Right atrium auricular region (tissue), 2 donors: ENCODE measurements at regions not wholly inside any gene's neighbourhood (a gene's known extent, or its start where the extent isn't known, plus 50 kb on each side); places are given as distances from the start of the nearest gene placed in this dataset.

ENCODE experiments used
- DNase-seq: peaks from one replicate; pipeline ENCODE4 v3.0.0-alpha.2; 2019; ENCODE audit warnings: low spot score
- H3K27ac ChIP-seq, 2 donors: fragments of 200-600 bp; sonication (generic); 1 replicate in 1 of 2; 2 replicates in 1 of 2; pipeline ENCODE4 v1.5.1; 2016 to 2019
- H3K27me3 ChIP-seq, 2 donors: fragments of 200-600 bp; sonication (generic); one replicate each; pipeline versions ENCODE4 v1.5.1 to v1.6.0; 2017 to 2019
- H3K36me3 ChIP-seq: fragments of 200-600 bp; sonication (generic); one replicate; pipeline ENCODE4 v1.5.1; 2016
- H3K4me1 ChIP-seq, 2 donors: fragments of 200-600 bp; sonication (generic); one replicate each; pipeline versions ENCODE4 v1.5.1 to v1.6.0; 2017 to 2019
- H3K4me3 ChIP-seq, 2 donors: fragments of 200-600 bp; sonication (generic); 1 replicate in 1 of 2; 2 replicates in 1 of 2; pipeline ENCODE4 v1.5.1; 2017 to 2019; ENCODE audit warnings: mild to moderate bottlenecking in 1 of 2, moderate library complexity in 1 of 2
- H3K9me3 ChIP-seq, 2 donors: fragments of 200-600 bp; sonication (generic); one replicate each; pipeline ENCODE4 v1.5.1; 2019
- CTCF ChIP-seq, 2 donors: fragments of 200-600 bp; sonication (generic); IDR thresholded peaks; one replicate each; pipeline ENCODE4 v1.5.1; 2019; ENCODE audit warnings: antibody characterized with exemption in 2 of 2

GRCh38 chr4:13212936-13213335 is 271.2 kb downstream of the RAB28 start:
- TF ChIP-seq CTCF (IDR thresholded peaks at IDR 0.05), result no peak
- H3K27ac ChIP-seq, result no peak overlapping the region
- H3K36me3 ChIP-seq, result no peaks in the 10 kb centered on the region
- no peak for DNase-seq
- no peaks in the 10 kb centered on the region for H3K9me3 ChIP-seq
- H3K27me3 ChIP-seq, result no peaks in the 10 kb centered on the region
- H3K4me3 ChIP-seq, result no peak overlapping the region
- H3K4me1 ChIP-seq, result no peaks in the 10 kb centered on the region

- no peaks in the 10 kb centered on the region for H3K9me3 ChIP-seq
- no peak overlapping the region for H3K4me3 ChIP-seq
- no peaks in the 10 kb centered on the region for H3K27me3 ChIP-seq
- no peaks in the 10 kb centered on the region for H3K4me1 ChIP-seq
- H3K36me3 ChIP-seq, result no peaks in the 10 kb centered on the region
- DNase-seq, result no peak
- no peak overlapping the region for H3K27ac ChIP-seq
- TF ChIP-seq CTCF (IDR thresholded peaks at IDR 0.05), result no peak
These were observed 274.5 kb downstream of the RAB28 start for GRCh38 chr4:13209600-13209999.

GRCh38 chr4:13208558-13209193 is 275.5 kb downstream of the RAB28 start:
- H3K27me3 ChIP-seq, result no peaks in the 10 kb centered on the region
- H3K27ac ChIP-seq, result no peak overlapping the region
- H3K4me1 ChIP-seq, result no peaks in the 10 kb centered on the region
- no peaks in the 10 kb centered on the region for H3K9me3 ChIP-seq
- H3K36me3 ChIP-seq, result no peaks in the 10 kb centered on the region
- no peak overlapping the region for H3K4me3 ChIP-seq
- DNase-seq, result no peak
- TF ChIP-seq CTCF (IDR thresholded peaks at IDR 0.05), result no peak

GRCh38 chr4:13207226-13207625 is 276.9 kb downstream of the RAB28 start:
- no peaks in the 10 kb centered on the region for H3K9me3 ChIP-seq
- H3K4me3 ChIP-seq, result no peak overlapping the region
- no peak for TF ChIP-seq CTCF (IDR thresholded peaks at IDR 0.05)
- no peak for DNase-seq
- H3K27me3 ChIP-seq, result no peaks in the 10 kb centered on the region
- no peaks in the 10 kb centered on the region for H3K4me1 ChIP-seq
- no peak overlapping the region for H3K27ac ChIP-seq
- H3K36me3 ChIP-seq, result no peaks in the 10 kb centered on the region

GRCh38 chr4:13203101-13203500 is 281.0 kb downstream of the RAB28 start:
- H3K9me3 ChIP-seq, result no peaks in the 10 kb centered on the region
- no peak for TF ChIP-seq CTCF (IDR thresholded peaks at IDR 0.05)
- H3K27ac ChIP-seq, result no peak overlapping the region
- no peaks in the 10 kb centered on the region for H3K4me1 ChIP-seq
- no peaks in the 10 kb centered on the region for H3K36me3 ChIP-seq
- no peaks in the 10 kb centered on the region for H3K27me3 ChIP-seq
- H3K4me3 ChIP-seq, result no peak overlapping the region
- DNase-seq, result no peak

GRCh38 chr4:13202701-13203100 is 281.4 kb downstream of the RAB28 start:
- no peak overlapping the region for H3K4me3 ChIP-seq
- no peak overlapping the region for H3K27ac ChIP-seq
- no peak for DNase-seq
- TF ChIP-seq CTCF (IDR thresholded peaks at IDR 0.05), result no peak
- H3K27me3 ChIP-seq, result no peaks in the 10 kb centered on the region
- H3K36me3 ChIP-seq, result no peaks in the 10 kb centered on the region
- no peaks in the 10 kb centered on the region for H3K4me1 ChIP-seq
- H3K9me3 ChIP-seq, result no peaks in the 10 kb centered on the region
